ENCODE measurements at regions not wholly inside any gene's neighbourhood (a gene's known extent, or its start where the extent isn't known, plus 50 kb on each side); places are given as distances from the start of the nearest gene placed in this dataset.

GRCh38 chr17:45715787-45716186, 68.3 kb upstream of the CRHR1 start:
- no peak for DNase-seq (ENCODE audit: low read depth)

DNA sequence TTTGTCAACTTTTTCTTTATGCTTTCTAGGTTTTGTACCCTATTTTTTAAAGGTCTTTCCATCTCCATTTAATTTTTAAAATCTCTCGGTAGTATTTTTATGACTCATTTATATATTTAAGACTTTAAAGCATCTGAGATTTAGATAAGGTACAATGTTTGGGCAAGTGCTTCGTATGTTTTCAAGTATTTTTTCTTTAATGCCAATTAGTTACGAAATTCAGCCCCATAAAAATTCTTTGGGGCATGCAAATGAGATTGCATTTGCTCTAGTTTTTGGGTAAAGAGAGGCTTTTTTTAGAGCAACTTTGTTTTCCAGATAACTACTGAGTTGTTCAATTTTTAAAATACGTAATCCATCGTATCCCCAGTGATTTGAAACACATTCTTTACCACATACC, 65.3 kb upstream of the CRHR1 start:
- no peak for DNase-seq (ENCODE audit: low read depth)

- DNase-seq (ENCODE audit: low read depth) = peak; percentile 90
Observed at GRCh38 chr17:45719335-45720071, 64.6 kb upstream of the CRHR1 start.

DNA sequence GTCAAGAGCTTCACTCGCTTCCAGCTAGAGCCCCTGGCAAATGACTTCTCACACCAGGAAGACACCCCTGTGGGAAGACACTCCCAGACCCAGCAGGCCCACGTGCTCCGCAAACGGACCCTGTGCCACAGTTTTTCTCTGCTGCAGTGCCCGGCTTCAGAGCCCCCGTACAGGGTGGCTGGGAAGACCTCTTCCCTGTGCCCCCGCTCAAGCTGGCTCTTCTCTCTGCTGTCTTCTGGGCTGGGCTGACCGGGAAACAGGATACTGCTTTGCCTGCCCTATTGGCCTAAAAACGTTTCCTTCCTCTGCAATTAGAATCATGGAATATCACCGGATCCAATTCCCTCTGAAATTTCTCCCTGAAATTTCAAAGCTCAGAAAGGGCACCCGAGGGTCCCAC, 63.7 kb upstream of the CRHR1 start:
- DNase-seq (ENCODE audit: low read depth) = no peak

GRCh38 chr17:45722161-45722560, 62.0 kb upstream of the CRHR1 start:
- DNase-seq (ENCODE audit: low read depth) = peak; percentile 44

DNA sequence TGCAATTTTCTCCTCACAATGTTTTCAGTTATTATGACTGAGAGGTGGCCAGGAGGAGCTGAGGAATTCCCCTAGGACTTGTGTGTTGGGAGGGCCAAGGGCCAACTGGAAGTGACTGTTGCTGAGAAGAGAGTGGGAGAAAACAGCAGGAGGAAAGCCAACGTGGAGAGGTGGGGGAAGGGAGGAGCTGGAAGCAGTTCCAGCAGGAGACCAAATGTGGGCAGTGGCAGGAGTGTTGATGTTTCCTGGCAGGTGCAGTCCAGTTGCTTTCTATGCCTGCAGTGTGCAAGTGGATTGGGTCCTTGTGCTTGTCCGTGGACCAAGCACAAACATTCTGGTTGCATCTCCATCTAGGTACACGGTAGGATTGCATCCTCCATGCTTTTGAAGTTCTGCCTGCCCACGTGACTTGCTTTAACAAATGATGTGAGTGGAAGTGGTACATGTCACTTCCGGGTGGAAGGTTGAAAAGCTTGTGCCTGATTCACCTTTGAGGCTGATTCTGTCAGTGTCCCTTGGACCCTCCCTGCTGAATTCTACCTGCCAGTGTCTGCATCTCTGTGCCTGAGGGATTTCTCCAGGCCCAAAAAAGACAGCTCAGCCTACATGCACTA, 54.7 kb upstream of the CRHR1 start:
- DNase-seq (ENCODE audit: low read depth) = no peak

DNA sequence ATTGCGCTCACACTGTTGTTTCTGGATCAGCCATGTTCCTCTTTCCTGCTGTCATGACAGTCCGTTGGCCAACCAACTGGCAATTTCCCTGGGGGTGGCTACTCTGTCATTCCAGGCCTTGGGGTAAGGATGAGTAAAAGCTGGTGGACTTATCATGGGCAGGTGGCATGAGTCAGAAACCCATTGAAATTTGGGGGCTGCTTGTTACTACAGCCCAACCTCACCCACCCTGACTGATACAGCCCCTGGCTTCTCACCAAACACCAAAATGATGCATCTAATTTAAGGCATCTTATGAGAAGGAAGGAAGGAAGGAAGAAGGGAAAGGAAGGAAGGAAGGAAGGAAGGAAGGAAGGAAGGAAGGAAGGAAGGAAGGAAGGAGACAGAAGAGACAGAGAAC, 53.9 kb upstream of the CRHR1 start:
- DNase-seq (ENCODE audit: low read depth) = no peak

DNA sequence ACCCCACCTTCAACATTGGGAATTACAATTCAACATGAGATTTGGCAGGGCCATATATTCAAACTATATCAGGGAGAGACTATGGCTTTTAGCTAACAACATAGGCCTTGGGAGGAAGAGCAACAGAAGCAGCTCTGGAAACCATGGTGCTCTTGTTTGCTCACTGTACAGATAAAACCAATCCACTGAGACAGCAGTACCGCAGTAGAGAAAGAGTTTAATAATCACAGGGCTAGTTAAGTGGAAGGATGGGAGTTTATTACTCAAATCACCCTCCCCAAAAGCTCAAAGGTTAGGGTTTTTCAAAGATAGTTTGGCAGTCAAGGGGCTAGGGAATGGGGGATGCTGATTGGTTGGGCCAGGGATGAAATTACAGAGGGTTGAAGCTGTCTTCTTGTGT, 52.7 kb upstream of the CRHR1 start:
- DNase-seq (ENCODE audit: low read depth) = no peak

DNA sequence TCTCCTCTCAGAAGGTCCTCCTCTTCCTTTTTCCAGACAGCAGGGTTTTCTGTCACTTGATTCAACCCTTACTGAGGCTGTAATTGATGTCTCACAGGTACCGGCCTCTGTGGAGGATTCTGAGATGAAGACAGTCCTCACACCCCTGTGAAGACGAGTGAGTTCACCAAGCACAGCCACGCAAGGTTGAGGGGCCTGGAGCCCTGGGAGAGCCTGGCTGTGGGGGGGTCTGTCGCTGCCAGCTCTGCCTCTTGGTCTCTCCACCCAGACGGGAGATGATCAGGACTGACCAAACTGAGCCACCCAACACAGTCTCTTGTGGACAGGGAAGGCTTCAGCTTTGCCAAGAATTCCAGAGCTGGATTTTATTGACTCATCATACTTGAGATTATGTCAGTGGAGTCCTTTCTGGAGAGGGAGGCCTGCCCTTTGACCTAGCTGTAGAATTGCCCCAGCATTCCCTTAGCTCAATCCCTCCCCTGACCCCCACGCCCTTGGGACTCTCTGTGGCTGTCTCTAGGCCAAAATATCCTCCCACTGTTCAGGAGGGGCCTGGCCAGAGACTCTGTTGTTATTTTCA, 51.1 kb upstream of the CRHR1 start:
- DNase-seq (ENCODE audit: low read depth) = no peak

DNA sequence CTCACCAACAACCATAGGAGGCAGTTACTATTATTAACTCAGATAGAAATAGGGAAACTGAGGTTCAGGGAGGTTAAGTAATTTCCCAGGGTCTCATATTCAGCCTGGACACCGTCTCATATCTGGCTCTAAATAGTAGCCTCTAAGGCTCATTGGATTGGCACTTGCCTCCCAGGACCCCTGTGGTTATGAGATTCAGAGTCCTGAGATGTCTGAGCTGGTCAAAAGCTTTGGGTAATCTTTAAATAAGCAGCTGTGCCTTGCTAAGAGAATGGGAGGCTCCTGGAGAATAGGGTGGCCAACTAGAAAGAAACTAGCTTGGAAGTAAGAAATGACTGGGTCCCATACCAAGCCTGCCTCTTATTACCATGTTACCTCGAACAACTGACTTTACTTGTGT, 50.3 kb upstream of the CRHR1 start:
- DNase-seq (ENCODE audit: low read depth) = no peak

Measured in Daoy (cell line).